K562 (cell line): ENCODE measurements at regions not wholly inside any gene's neighbourhood (a gene's known extent, or its start where the extent isn't known, plus 50 kb on each side); places are given as distances from the start of the nearest gene placed in this dataset.

Experiments used
- ATAC-seq: fragments of 200-7000 bp; cut with Tn5 transposase; 3 replicates; pipeline ENCODE4 v1.9.1; 2020; ENCODE audit warnings: moderate library complexity
- BruUV-seq: library from RNA; stranded (reverse); fragments of 400-500 nt; replicated peaks from 2 replicates; lab custom pipeline; 2021; lab: Mats Ljungman, UMichigan
- CTCF ChIA-PET: fragments of 300-600 bp; formaldehyde crosslinking; extraction: SDS; loops from one replicate; lab custom pipeline; 2021; ENCODE audit warnings: low intra/inter-chr PET ratio; lab: Yijun Ruan, JAX
- POLR2A ChIA-PET: fragments of 300-600, 350-650 bp; sonication (Branson Sonifier 250); formaldehyde crosslinking; extraction: SDS; loops from one replicate; lab custom pipeline; 2021; ENCODE audit warnings: antibody characterized with exemption, inconsistent platforms; lab: Yijun Ruan, JAX
- DNase-seq, 4 experiments: peaks; one replicate each; pipeline versions ENCODE4 v3.0.0 to v3.0.0-alpha.2; 2011 to 2018; ENCODE audit warnings: low spot score in 3 of 4, mixed read lengths in 3 of 4; ENCODE audit errors: extremely low read depth in 1 of 4
- FAIRE-seq: peaks from 2 replicates; lab custom pipeline; 2011; peaks lifted over from hg19 to GRCh38; lab: Jason Lieb, UNC
- H2AFZ ChIP-seq: 2 replicates; pipeline ENCODE4 v1.6.0; 2011; ENCODE audit warnings: low read depth, low read length, control low read depth, inconsistent platforms
- H3K27ac ChIP-seq: fragments of 200-600 bp; 3 replicates; pipeline ENCODE4 v1.8.0; 2011; ENCODE audit warnings: low read depth, mild to moderate bottlenecking, control low read depth, inconsistent platforms, low read length, moderate library complexity, mixed read lengths; ENCODE audit errors: extremely low read depth
- H3K27me3 ChIP-seq, 2 experiments: fragments of 300-600 bp in 1 of 2; 2 replicates in 1 of 2; 3 replicates in 1 of 2; pipeline versions ENCODE4 v1.6.0 to v1.8.0; 2011; ENCODE audit warnings: inconsistent platforms in 2 of 2, low read length in 2 of 2, mild to moderate bottlenecking in 1 of 2, mixed read lengths in 1 of 2, moderate library complexity in 1 of 2; ENCODE audit not compliant: control insufficient read depth in 2 of 2, insufficient read depth in 2 of 2
- H3K36me3 ChIP-seq: fragments of 300-600 bp; 3 replicates; pipeline ENCODE4 v1.8.0; 2011; ENCODE audit warnings: mild to moderate bottlenecking, low read length, inconsistent platforms; ENCODE audit not compliant: control insufficient read depth, insufficient read depth
- H3K4me1 ChIP-seq, 2 experiments: fragments of 200-600 bp in 1 of 2; replicated peaks in 1 of 2; 2 replicates in 1 of 2; 3 replicates in 1 of 2; pipeline versions ENCODE4 v1.5.1 to v1.8.0; 2011; ENCODE audit warnings: inconsistent platforms in 2 of 2, low read length in 2 of 2, mild to moderate bottlenecking in 1 of 2, mixed read lengths in 1 of 2, moderate library complexity in 1 of 2; ENCODE audit not compliant: control insufficient read depth in 2 of 2, insufficient read depth in 2 of 2
- H3K4me2 ChIP-seq: 2 replicates; pipeline ENCODE4 v1.6.1; 2011; ENCODE audit warnings: low read length, control low read depth, inconsistent platforms, mixed read lengths; ENCODE audit not compliant: insufficient read depth
- H3K4me3 ChIP-seq: fragments of 200-600 bp; sonication (generic), shearing (Covaris generic); 2 replicates; pipeline ENCODE4 v1.5.1; 2016; ENCODE audit warnings: control low read depth, inconsistent platforms
- H3K79me2 ChIP-seq: fragments of 200-600 bp; 3 replicates; pipeline ENCODE4 v1.8.0; 2011; ENCODE audit warnings: low read length, inconsistent platforms; ENCODE audit not compliant: control insufficient read depth, insufficient read depth
- H3K9ac ChIP-seq, 2 experiments: 2 replicates each; pipeline versions ENCODE4 v1.6.0 to v1.6.1; 2011; ENCODE audit warnings: low read depth in 2 of 2, low read length in 2 of 2, control low read depth in 1 of 2, inconsistent platforms in 1 of 2, mild to moderate bottlenecking in 1 of 2, mixed read lengths in 1 of 2; ENCODE audit not compliant: insufficient read depth in 1 of 2
- H3K9me1 ChIP-seq: one replicate; pipeline ENCODE4 v1.6.0; 2011; ENCODE audit warnings: inconsistent platforms, mild to moderate bottlenecking, low read length, moderate library complexity; ENCODE audit not compliant: control insufficient read depth, insufficient read depth
- H3K9me3 ChIP-seq: replicated peaks from 2 replicates; pipeline ENCODE4 v1.5.1; 2011; ENCODE audit warnings: low read depth, low read length, inconsistent platforms; ENCODE audit not compliant: control insufficient read depth, insufficient read depth
- H4K20me1 ChIP-seq: replicated peaks from 2 replicates; pipeline ENCODE4 v1.6.1; 2011; ENCODE audit warnings: low read length, inconsistent platforms, mixed read lengths; ENCODE audit not compliant: control insufficient read depth, insufficient read depth
- BDP1 ChIP-seq: IDR thresholded peaks from 3 replicates; pipeline ENCODE4 v1.6.1; 2011; ENCODE audit not compliant: insufficient read length, insufficient read depth
- BRD9 ChIP-seq: fragments of 450-650 bp; IDR thresholded peaks from 2 replicates; pipeline ENCODE4 v1.6.1; 2018; ENCODE audit warnings: low read depth; ENCODE audit not compliant: partially characterized antibody
- C11orf30 ChIP-seq: fragments of 450-650 bp; IDR thresholded peaks from 2 replicates; pipeline ENCODE4 v1.6.1; 2016; ENCODE audit warnings: low read depth, mild to moderate bottlenecking
- CCAR2 ChIP-seq: fragments of 200-400 bp; formaldehyde crosslinking; IDR thresholded peaks from 2 replicates; pipeline ENCODE4 v1.6.1; 2017; ENCODE audit warnings: mild to moderate bottlenecking, low read depth, low read length
- CCNT2 ChIP-seq: IDR thresholded peaks from 2 replicates; pipeline ENCODE4 v1.6.1; 2011; ENCODE audit warnings: borderline replicate concordance, low read depth, mild to moderate bottlenecking, moderate library complexity, mixed read lengths, low read length; ENCODE audit not compliant: insufficient read length; ENCODE audit errors: extremely low read depth
- CHCHD3 ChIP-seq: fragments of 250-450 bp; sonication (Bioruptor Pico); IDR thresholded peaks from 2 replicates; pipeline ENCODE4 v2.1.2; 2022; ENCODE audit warnings: mild to moderate bottlenecking
- KDM2B ChIP-seq: fragments of 250-450 bp; sonication (Bioruptor Pico); IDR thresholded peaks from 2 replicates; pipeline ENCODE4 v1.8.0; 2021; ENCODE audit warnings: mild to moderate bottlenecking, moderate library complexity
- MAFF ChIP-seq: IDR thresholded peaks from 2 replicates; pipeline ENCODE4 v1.6.1; 2012; ENCODE audit warnings: low read length, improper control_type of control experiment
- MBD1 ChIP-seq: fragments of 250-450 bp; sonication (Bioruptor Pico); IDR thresholded peaks from 2 replicates; pipeline ENCODE4 v1.8.0; 2022; ENCODE audit warnings: inconsistent platforms
- NCOR1 ChIP-seq: fragments of 450-650 bp; IDR thresholded peaks from 2 replicates; pipeline ENCODE4 v1.6.1; 2016; ENCODE audit warnings: mild to moderate bottlenecking, moderate library complexity
- RBBP5 ChIP-seq: fragments of 200-600 bp; sonication (generic); IDR thresholded peaks from 2 replicates; pipeline ENCODE4 v1.6.1; 2012; ENCODE audit warnings: borderline replicate concordance, mild to moderate bottlenecking, low read length, control low read depth, inconsistent platforms; ENCODE audit not compliant: insufficient read depth, poor library complexity, severe bottlenecking
- RFX1 ChIP-seq: fragments of 450-650 bp; IDR thresholded peaks from 2 replicates; pipeline ENCODE4 v1.6.1; 2016; ENCODE audit warnings: mild to moderate bottlenecking, moderate library complexity
- SP1 ChIP-seq: sonication (generic); formaldehyde crosslinking; IDR thresholded peaks from 2 replicates; pipeline ENCODE4 v1.8.1; 2022; ENCODE audit warnings: mild to moderate bottlenecking, missing genetic modification reagents
- ZNF551 ChIP-seq: fragments of 250-450 bp; sonication (Bioruptor Pico); IDR thresholded peaks from 2 replicates; pipeline ENCODE4 v1.5.0; 2021; ENCODE audit warnings: mild to moderate bottlenecking, moderate library complexity
- ZNF764 ChIP-seq: fragments of 250-450 bp; sonication (Bioruptor Pico); IDR thresholded peaks from 2 replicates; pipeline ENCODE4 v1.4.0; 2020; ENCODE audit warnings: low read depth, mild to moderate bottlenecking, moderate library complexity
- WGBS: fragments of 100-300 bp; shearing (Covaris generic); methylation state at CpG from one replicate; pipeline ENCODE4 v1.1.6; 2016; ENCODE audit warnings: low coverage, mixed read lengths; ENCODE audit not compliant: insufficient coverage; ENCODE audit errors: missing lambda C conversion rate; 5-methylcytosine and 5-hydroxymethylcytosine counted together
- in situ Hi-C: fragments of 300-500 bp; cut with MboI; formaldehyde crosslinking; loops from 4 replicates; pipeline ENCODE4 v1.15.0; 2018; ENCODE audit warnings: inconsistent platforms, mixed read lengths
- intact Hi-C: fragments of 100-400 bp; cut with micrococcal nuclease; formaldehyde crosslinking; loops from 2 replicates; pipeline ENCODE4 v1.14.2; 2022
- TF ChIP-seq, protein P1 (sequence below): fragments of 250-450 bp; sonication (Bioruptor Pico); IDR thresholded peaks from 2 replicates; pipeline ENCODE4 v1.8.0; 2022; ENCODE audit warnings: moderate library complexity, mild to moderate bottlenecking, inconsistent platforms
- TF ChIP-seq, protein P2 (sequence below): sonication (generic); formaldehyde crosslinking; IDR thresholded peaks from 2 replicates; pipeline ENCODE4 v1.9.0; 2022; ENCODE audit warnings: mild to moderate bottlenecking, missing genetic modification reagents
- TF ChIP-seq, protein P3 (sequence below): sonication (generic); formaldehyde crosslinking; IDR thresholded peaks from 2 replicates; pipeline ENCODE4 v1.8.0; 2022; ENCODE audit warnings: missing genetic modification reagents, mild to moderate bottlenecking, borderline replicate concordance

GRCh38 chr6:15874326-15874725, 211.5 kb upstream of the DTNBP1 start:
- no peak for FAIRE-seq
- peaks cover 4 to 8% of the 10 kb centered on the region in 2 experiments; a peak in 4 of 5 replicates for H3K4me1 ChIP-seq
- H3K9me3 ChIP-seq = no peaks in the 10 kb centered on the region
- in situ Hi-C loops = no loop called here
- H4K20me1 ChIP-seq = no peaks in the 10 kb centered on the region
- H2AFZ ChIP-seq = no peak overlapping the region
- no peaks in the 10 kb centered on the region for H3K79me2 ChIP-seq
- BruUV-seq = no TSS peak
- no peaks in the 10 kb centered on the region; a peak in 1 of 5 replicates for H3K27me3 ChIP-seq
- no peaks in the 10 kb centered on the region for H3K36me3 ChIP-seq
- DNase-seq = no peak
- whole genome bisulfite sequencing = 48% methylated on average over 2 of the region's 2 CpGs
- no peak overlapping the region for H3K4me2 ChIP-seq
- intact Hi-C loops = no loop called here
- ChIA-PET POLR2A (interaction anchor here (0.6 to 2.7 kb wide), 9 partner anchors 10 to 264 kb away, joined by 3 to 8 read pairs (median 3); no protein-coding TSS in a partner anchor), CTCF (no interaction called here)
- H3K9me1 ChIP-seq = no peaks in the 10 kb centered on the region
- H3K9ac ChIP-seq = no peak overlapping the region
- ATAC-seq = no peak
- no peak overlapping the region for H3K27ac ChIP-seq
- H3K4me3 ChIP-seq = no peak overlapping the region
- no peak for TF ChIP-seq BDP1
- TF ChIP-seq CHCHD3 (CRISPR knock-in tag) = no peak
- TF ChIP-seq KDM2B = no peak
- TF ChIP-seq, protein P1, sequence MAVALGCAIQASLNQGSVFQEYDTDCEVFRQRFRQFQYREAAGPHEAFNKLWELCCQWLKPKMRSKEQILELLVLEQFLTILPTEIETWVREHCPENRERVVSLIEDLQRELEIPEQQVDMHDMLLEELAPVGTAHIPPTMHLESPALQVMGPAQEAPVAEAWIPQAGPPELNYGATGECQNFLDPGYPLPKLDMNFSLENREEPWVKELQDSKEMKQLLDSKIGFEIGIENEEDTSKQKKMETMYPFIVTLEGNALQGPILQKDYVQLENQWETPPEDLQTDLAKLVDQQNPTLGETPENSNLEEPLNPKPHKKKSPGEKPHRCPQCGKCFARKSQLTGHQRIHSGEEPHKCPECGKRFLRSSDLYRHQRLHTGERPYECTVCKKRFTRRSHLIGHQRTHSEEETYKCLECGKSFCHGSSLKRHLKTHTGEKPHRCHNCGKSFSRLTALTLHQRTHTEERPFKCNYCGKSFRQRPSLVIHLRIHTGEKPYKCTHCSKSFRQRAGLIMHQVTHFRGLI (CRISPR knock-in tag) = no peak
- TF ChIP-seq BRD9 = no peak
- no peak for TF ChIP-seq SP1
- no peak for TF ChIP-seq CCAR2
- TF ChIP-seq, protein P2, sequence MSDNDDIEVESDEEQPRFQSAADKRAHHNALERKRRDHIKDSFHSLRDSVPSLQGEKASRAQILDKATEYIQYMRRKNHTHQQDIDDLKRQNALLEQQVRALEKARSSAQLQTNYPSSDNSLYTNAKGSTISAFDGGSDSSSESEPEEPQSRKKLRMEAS (CRISPR knock-in tag) = no peak
- no peak for TF ChIP-seq C11orf30
- TF ChIP-seq, protein P3, sequence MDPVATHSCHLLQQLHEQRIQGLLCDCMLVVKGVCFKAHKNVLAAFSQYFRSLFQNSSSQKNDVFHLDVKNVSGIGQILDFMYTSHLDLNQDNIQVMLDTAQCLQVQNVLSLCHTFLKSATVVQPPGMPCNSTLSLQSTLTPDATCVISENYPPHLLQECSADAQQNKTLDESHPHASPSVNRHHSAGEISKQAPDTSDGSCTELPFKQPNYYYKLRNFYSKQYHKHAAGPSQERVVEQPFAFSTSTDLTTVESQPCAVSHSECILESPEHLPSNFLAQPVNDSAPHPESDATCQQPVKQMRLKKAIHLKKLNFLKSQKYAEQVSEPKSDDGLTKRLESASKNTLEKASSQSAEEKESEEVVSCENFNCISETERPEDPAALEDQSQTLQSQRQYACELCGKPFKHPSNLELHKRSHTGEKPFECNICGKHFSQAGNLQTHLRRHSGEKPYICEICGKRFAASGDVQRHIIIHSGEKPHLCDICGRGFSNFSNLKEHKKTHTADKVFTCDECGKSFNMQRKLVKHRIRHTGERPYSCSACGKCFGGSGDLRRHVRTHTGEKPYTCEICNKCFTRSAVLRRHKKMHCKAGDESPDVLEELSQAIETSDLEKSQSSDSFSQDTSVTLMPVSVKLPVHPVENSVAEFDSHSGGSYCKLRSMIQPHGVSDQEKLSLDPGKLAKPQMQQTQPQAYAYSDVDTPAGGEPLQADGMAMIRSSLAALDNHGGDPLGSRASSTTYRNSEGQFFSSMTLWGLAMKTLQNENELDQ (CRISPR knock-in tag) = no peak
- no peak for TF ChIP-seq RBBP5
- no peak for TF ChIP-seq MAFF
- TF ChIP-seq NCOR1 = no peak
- TF ChIP-seq CCNT2 = no peak
- TF ChIP-seq MBD1 (CRISPR knock-in tag) = no peak
- TF ChIP-seq ZNF551 (CRISPR knock-in tag) = no peak
- TF ChIP-seq RFX1 = no peak
- TF ChIP-seq ZNF764 (CRISPR knock-in tag) = no peak
